ENCODE measurements at regions not wholly inside any gene's neighbourhood (a gene's known extent, or its start where the extent isn't known, plus 50 kb on each side); places are given as distances from the start of the nearest gene placed in this dataset.

GRCh38 chr13:69566104-69566716 lies 541.4 kb upstream of the ATXN8OS start:
- POLR2A ChIA-PET: no interaction called here
- TF ChIP-seq CTCF (IDR thresholded peaks at IDR 0.05; ENCODE audit: control extremely low read depth, extremely low read depth, low read depth, missing control alignments): no peak
- no peak for DNase-seq (ENCODE audit: extremely low spot score)
- CTCF ChIA-PET: interaction anchor here (0.8 to 2.0 kb wide), 10 partner anchors 9 to 346 kb away, joined by 3 to 8 read pairs (median 3); no protein-coding TSS in a partner anchor

- DNase-seq (ENCODE audit: extremely low spot score): peak; percentile 13
- POLR2A ChIA-PET: no interaction called here
- CTCF ChIA-PET: interaction anchor here (0.8 to 2.0 kb wide), 11 partner anchors 8 to 347 kb away, joined by 3 to 8 read pairs (median 3); no protein-coding TSS in a partner anchor
- peak; percentile 35 for TF ChIP-seq CTCF (IDR thresholded peaks at IDR 0.05; ENCODE audit: control extremely low read depth, extremely low read depth, low read depth, missing control alignments)
Observed at GRCh38 chr13:69565334-69565733, 542.3 kb upstream of the ATXN8OS start.

- no peak for TF ChIP-seq CTCF (IDR thresholded peaks at IDR 0.05; ENCODE audit: control extremely low read depth, extremely low read depth, low read depth, missing control alignments)
- POLR2A ChIA-PET: no interaction called here
Observed at GRCh38 chr13:69556540-69557196, 551.0 kb upstream of the ATXN8OS start.

GRCh38 chr13:69553976-69554375 lies 553.6 kb upstream of the ATXN8OS start:
- DNase-seq (ENCODE audit: extremely low spot score): no peak
- no peak for TF ChIP-seq CTCF (IDR thresholded peaks at IDR 0.05; ENCODE audit: control extremely low read depth, extremely low read depth, low read depth, missing control alignments)
- CTCF ChIA-PET: interaction anchor here (1.1 kb wide), 1 partner anchor 11 kb away, joined by 3 read pairs; no protein-coding TSS in a partner anchor
- POLR2A ChIA-PET: no interaction called here

More at GRCh38 chr13:69556540-69557196, 551.0 kb upstream of the ATXN8OS start:
- DNase-seq (ENCODE audit: extremely low spot score): no peak
- CTCF ChIA-PET: interaction anchor here (1.0 to 1.5 kb wide), 5 partner anchors 9 to 25 kb away, joined by 3 to 5 read pairs (median 3); no protein-coding TSS in a partner anchor

GRCh38 chr13:69551193-69551592 lies 556.4 kb upstream of the ATXN8OS start:
- CTCF ChIA-PET: no interaction called here
- no peak for TF ChIP-seq CTCF (IDR thresholded peaks at IDR 0.05; ENCODE audit: control extremely low read depth, extremely low read depth, low read depth, missing control alignments)
- POLR2A ChIA-PET: no interaction called here
- no peak for DNase-seq (ENCODE audit: extremely low spot score)

- ChIA-PET CTCF (interaction anchor here (1.3 kb wide), 1 partner anchor 9 kb away, joined by 4 read pairs; no protein-coding TSS in a partner anchor), POLR2A (no interaction called here)
- no peak for DNase-seq (ENCODE audit: extremely low spot score)
- no peak for TF ChIP-seq CTCF (IDR thresholded peaks at IDR 0.05; ENCODE audit: control extremely low read depth, extremely low read depth, low read depth, missing control alignments)
Observed at GRCh38 chr13:69547780-69548179, 559.8 kb upstream of the ATXN8OS start.

All from GM10248 (cell line).